SK-N-SH (cell line): ENCODE measurements at regions not wholly inside any gene's neighbourhood (a gene's known extent, or its start where the extent isn't known, plus 50 kb on each side); places are given as distances from the start of the nearest gene placed in this dataset.

Experiments used
- CTCF ChIA-PET: fragments of 300-600, 350-600 bp; formaldehyde crosslinking; extraction: SDS; loops from one replicate; lab custom pipeline; 2021; lab: Yijun Ruan, JAX
- POLR2A ChIA-PET: fragments of 350-600 bp; sonication (Branson Sonifier 250); formaldehyde crosslinking; extraction: SDS; loops from one replicate; lab custom pipeline; 2020; ENCODE audit warnings: antibody characterized with exemption, inconsistent platforms; lab: Yijun Ruan, JAX
- DNase-seq: peaks from one replicate; pipeline ENCODE4 v3.0.0; 2012
- H2AFZ ChIP-seq: fragments of 200-600 bp; sonication (generic); 2 replicates; pipeline ENCODE4 v1.8.1; 2016; ENCODE audit warnings: antibody characterized with exemption, mild to moderate bottlenecking, low read depth
- H3F3A ChIP-seq: fragments of 200-600 bp; sonication (generic); replicated peaks from 2 replicates; pipeline ENCODE3; 2016; ENCODE audit warnings: antibody characterized with exemption, mild to moderate bottlenecking; ENCODE audit not compliant: insufficient read depth
- H3K27ac ChIP-seq, 2 experiments: fragments of 200-500 bp in 1 of 2; fragments of 200-600 bp in 1 of 2; sonication (Bioruptor generic) in 1 of 2; sonication (generic), shearing (Covaris generic) in 1 of 2; 2 replicates each; pipeline versions ENCODE4 v1.5.1 to v1.6.1; 2014 to 2016; ENCODE audit warnings: low read depth in 2 of 2, inconsistent platforms in 1 of 2, low read length in 1 of 2, mild to moderate bottlenecking in 1 of 2, mixed read lengths in 1 of 2
- H3K27me3 ChIP-seq: fragments of 200-600 bp; sonication (generic), shearing (Covaris generic); 2 replicates; pipeline ENCODE4 v1.6.1; 2016; ENCODE audit warnings: mixed run types; ENCODE audit not compliant: insufficient read depth
- H3K36me3 ChIP-seq, 2 experiments: fragments of 200-500 bp in 1 of 2; fragments of 200-600 bp in 1 of 2; sonication (Bioruptor generic) in 1 of 2; sonication (generic) in 1 of 2; replicated peaks in 1 of 2; 2 replicates each; pipeline versions ENCODE3 to v1.5.1; 2014 to 2016; ENCODE audit warnings: low read length in 1 of 2, mild to moderate bottlenecking in 1 of 2; ENCODE audit not compliant: insufficient read depth in 2 of 2, control insufficient read depth in 1 of 2
- H3K4me1 ChIP-seq, 2 experiments: fragments of 200-500 bp in 1 of 2; fragments of 200-600 bp in 1 of 2; sonication (Bioruptor generic) in 1 of 2; sonication (generic), shearing (Covaris generic) in 1 of 2; 2 replicates each; pipeline versions ENCODE4 v1.5.1 to v1.6.1; 2014 to 2016; ENCODE audit warnings: low read depth in 1 of 2, low read length in 1 of 2, mixed run types in 1 of 2; ENCODE audit not compliant: insufficient read depth in 2 of 2, control insufficient read depth in 1 of 2
- H3K4me2 ChIP-seq: fragments of 200-600 bp; sonication (generic), shearing (Covaris generic); 2 replicates; pipeline ENCODE4 v1.6.1; 2017; ENCODE audit warnings: mixed run types
- H3K4me3 ChIP-seq, 2 experiments: fragments of 200-500 bp in 1 of 2; fragments of 200-600 bp in 1 of 2; sonication (Bioruptor generic) in 1 of 2; sonication (generic), shearing (Covaris generic) in 1 of 2; 2 replicates each; pipeline versions ENCODE4 v1.5.1 to v1.8.1; 2014 to 2016; ENCODE audit warnings: low read depth in 2 of 2, inconsistent platforms in 1 of 2, low read length in 1 of 2, mild to moderate bottlenecking in 1 of 2, mixed read lengths in 1 of 2, moderate library complexity in 1 of 2
- H3K79me2 ChIP-seq: fragments of 200-600 bp; sonication (generic); 2 replicates; pipeline ENCODE4 v1.8.1; 2017; ENCODE audit warnings: mild to moderate bottlenecking; ENCODE audit not compliant: insufficient read depth
- H3K9ac ChIP-seq: fragments of 200-600 bp; sonication (generic); 2 replicates; pipeline ENCODE4 v1.6.1; 2017; ENCODE audit warnings: mixed run types
- H3K9me2 ChIP-seq: fragments of 200-600 bp; sonication (generic); 2 replicates; pipeline ENCODE4 v1.6.1; 2017; ENCODE audit warnings: mixed run types
- H3K9me3 ChIP-seq: fragments of 200-600 bp; sonication (generic); 2 replicates; pipeline ENCODE4 v1.6.1; 2017; ENCODE audit warnings: mixed run types, mild to moderate bottlenecking, moderate library complexity
- H4K20me1 ChIP-seq: fragments of 200-600 bp; sonication (generic); 2 replicates; pipeline ENCODE4 v1.6.1; 2017; ENCODE audit warnings: mild to moderate bottlenecking, mixed run types; ENCODE audit not compliant: insufficient read depth
- ELF1 ChIP-seq: IDR thresholded peaks from 2 replicates; pipeline ENCODE4 v1.4.0; 2012
- EP300 ChIP-seq, 2 experiments: IDR thresholded peaks; 2 replicates each; pipeline versions ENCODE4 v1.4.0 to v1.6.1; 2012; ENCODE audit warnings: borderline replicate concordance in 1 of 2, low read depth in 1 of 2, low read length in 1 of 2
- EZH2phosphoT487 ChIP-seq: fragments of 200-600 bp; sonication (generic); IDR thresholded peaks from 2 replicates; pipeline ENCODE4 v1.6.1; 2017; ENCODE audit warnings: low read depth, mixed run types, mild to moderate bottlenecking, antibody characterized with exemption, moderate library complexity, borderline replicate concordance
- FOSL2 ChIP-seq: IDR thresholded peaks from 2 replicates; pipeline ENCODE4 v1.4.0; 2012; ENCODE audit warnings: low read depth, mild to moderate bottlenecking, moderate library complexity, borderline replicate concordance
- FOXM1 ChIP-seq: IDR thresholded peaks from 2 replicates; pipeline ENCODE4 v1.4.0; 2012; ENCODE audit warnings: low read depth, mild to moderate bottlenecking
- GATA2 ChIP-seq: sonication (generic); formaldehyde crosslinking; IDR thresholded peaks from 2 replicates; pipeline ENCODE4 v1.5.0; 2020; ENCODE audit warnings: mild to moderate bottlenecking, missing genetic modification reagents
- JUND ChIP-seq: IDR thresholded peaks from 2 replicates; pipeline ENCODE4 v1.4.0; 2012
- MAX ChIP-seq: IDR thresholded peaks from 2 replicates; pipeline ENCODE4 v1.4.0; 2012; ENCODE audit warnings: low read depth
- MXI1 ChIP-seq: IDR thresholded peaks from 2 replicates; pipeline ENCODE4 v1.6.1; 2012; ENCODE audit warnings: mild to moderate bottlenecking, low read depth, low read length, improper control_type of control experiment
- NFIC ChIP-seq: IDR thresholded peaks from 2 replicates; pipeline ENCODE4 v1.4.0; 2012; ENCODE audit warnings: borderline replicate concordance
- PBX3 ChIP-seq: IDR thresholded peaks from 2 replicates; pipeline ENCODE4; 2012
- RAD21 ChIP-seq: IDR thresholded peaks from 2 replicates; pipeline ENCODE4 v1.6.1; 2012; ENCODE audit warnings: mild to moderate bottlenecking, low read length
- RCOR1 ChIP-seq: fragments of 150-350 bp; IDR thresholded peaks from 2 replicates; pipeline ENCODE4 v1.6.1; 2017; ENCODE audit warnings: antibody characterized with exemption, low read length
- SIN3A ChIP-seq: IDR thresholded peaks from 2 replicates; pipeline ENCODE4 v1.6.1; 2012; ENCODE audit warnings: low read depth, mild to moderate bottlenecking, low read length, moderate library complexity, borderline replicate concordance
- TCF12 ChIP-seq: IDR thresholded peaks from 2 replicates; pipeline ENCODE4 v1.4.0; 2012
- TEAD4 ChIP-seq: IDR thresholded peaks from 2 replicates; pipeline ENCODE4 v1.4.0; 2012; ENCODE audit warnings: mild to moderate bottlenecking, borderline replicate concordance; ENCODE audit not compliant: insufficient read depth
- ZBTB33 ChIP-seq: IDR thresholded peaks from 2 replicates; pipeline ENCODE4 v1.4.0; 2012; ENCODE audit warnings: low read depth, borderline replicate concordance
- WGBS: methylation state at CpG from one replicate; pipeline ENCODE4 v1.1.6; 2017; ENCODE audit warnings: low lambda C conversion rate; 5-methylcytosine and 5-hydroxymethylcytosine counted together

GRCh38 chr16:64397042-64397441, 724.8 kb downstream of the CDH11 start:
- 0 out of 2 replicates have a peak, but pooled peaks have one; percentile 13 for TF ChIP-seq PBX3
- TF ChIP-seq MXI1: no peak
- 0 out of 2 replicates have a peak, but pooled peaks have one; percentile 30 for TF ChIP-seq TEAD4
- no peak for TF ChIP-seq SIN3A
- TF ChIP-seq MAX: 0 out of 2 replicates have a peak, but pooled peaks have one; percentile 15
- no peak for TF ChIP-seq RCOR1
- TF ChIP-seq EZH2phosphoT487: no peak
- peak; percentile 41; the same call in 1 of the 2 replicates for TF ChIP-seq JUND
- TF ChIP-seq TCF12: peak; percentile 45; the same call in 1 of the 2 replicates
- TF ChIP-seq EP300 (IDR thresholded peaks at IDR 0.05; ENCODE audit: borderline replicate concordance in 1 of 2, low read depth in 1 of 2, low read length in 1 of 2): peak in 1 of 2 experiments; percentile 55; a peak in 1 of 4 replicates
- TF ChIP-seq ELF1: no peak
- TF ChIP-seq RAD21: no peak
- TF ChIP-seq GATA2 (CRISPR knock-in tag): no peak
- TF ChIP-seq FOXM1: no peak
- TF ChIP-seq ZBTB33: no peak
- TF ChIP-seq NFIC: peak; percentile 65
- peak; percentile 61; the same call in 1 of the 2 replicates for TF ChIP-seq FOSL2
- Histone ChIP-seq H3K9me2 (no peaks in the 10 kb centered on the region), H3K36me3 (peaks cover 0 to 5% of the 10 kb centered on the region in 2 experiments), H3K79me2 (no peaks in the 10 kb centered on the region), H2AFZ (0 out of 2 replicates have a peak overlapping the region, but pooled peaks have one; percentile 7), H3K27ac (peak overlapping the region in 1 of 2 experiments; percentile 80; a peak in 2 of 4 replicates), H3K9ac (no peak overlapping the region), H3K4me3 (no peak overlapping the region), H4K20me1 (no peaks in the 10 kb centered on the region), H3K4me1 (peaks cover 0 to 16% of the 10 kb centered on the region in 2 experiments; a peak in 2 of 4 replicates), H3F3A (peaks cover 39% of the 10 kb centered on the region), H3K4me2 (no peak overlapping the region), H3K27me3 (no peaks in the 10 kb centered on the region), H3K9me3 (peaks cover 3% of the 10 kb centered on the region; the same call in 1 of the 2 replicates)
- 83% methylated on average over 3 of the region's 3 CpGs for WGBS
- ChIA-PET POLR2A (no interaction called here), CTCF (no interaction called here)
- no peak for DNase-seq
